GM20431 (cell line): ENCODE measurements at regions not wholly inside any gene's neighbourhood (a gene's known extent, or its start where the extent isn't known, plus 50 kb on each side); places are given as distances from the start of the nearest gene placed in this dataset.

Experiments used
- in situ Hi-C: fragments of 300-500 bp; cut with MseI, MboI; formaldehyde crosslinking; loops from one replicate; pipeline ENCODE4 v1.15.0; 2020; ENCODE audit warnings: low sequenced_read_pairs; ENCODE audit not compliant: unreplicated experiment

DNA sequence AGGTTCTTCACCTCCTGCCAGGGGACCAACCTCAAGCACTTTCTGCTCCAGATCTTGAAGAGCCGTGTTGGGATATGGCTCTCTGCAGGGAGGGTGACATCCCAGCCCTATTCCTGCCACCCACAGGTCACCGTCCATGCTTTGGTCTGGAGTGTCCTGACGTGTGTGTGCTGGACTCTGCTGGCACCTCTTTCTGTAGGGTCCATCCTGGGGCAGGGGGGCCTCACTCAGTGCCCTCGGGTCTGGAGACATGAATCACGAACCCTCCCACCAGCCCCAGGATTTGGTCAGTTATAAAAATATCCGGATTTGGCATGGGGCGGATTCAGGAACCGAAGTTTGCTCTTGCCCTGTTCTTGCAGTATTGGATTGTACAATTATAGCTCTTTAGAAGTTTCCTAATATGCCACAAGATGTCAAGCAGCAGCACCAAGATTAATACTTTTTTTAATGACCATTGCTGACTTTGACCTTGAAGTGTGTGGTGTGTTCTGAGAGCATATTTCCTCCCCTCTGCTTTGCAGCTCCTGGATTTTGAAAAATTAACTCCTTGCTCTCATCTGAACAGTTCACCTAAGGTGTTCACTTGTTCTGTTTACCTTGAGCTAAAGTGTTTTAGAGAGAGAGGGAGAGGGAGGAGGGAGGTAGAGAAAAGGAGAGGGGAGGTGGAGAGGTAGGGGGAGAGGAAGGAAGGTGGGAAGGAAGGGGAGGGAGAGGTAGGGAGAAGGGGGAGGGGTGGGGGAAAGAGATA is 95.4 kb upstream of the SHH start:
- in situ Hi-C loops: no loop called here

DNA sequence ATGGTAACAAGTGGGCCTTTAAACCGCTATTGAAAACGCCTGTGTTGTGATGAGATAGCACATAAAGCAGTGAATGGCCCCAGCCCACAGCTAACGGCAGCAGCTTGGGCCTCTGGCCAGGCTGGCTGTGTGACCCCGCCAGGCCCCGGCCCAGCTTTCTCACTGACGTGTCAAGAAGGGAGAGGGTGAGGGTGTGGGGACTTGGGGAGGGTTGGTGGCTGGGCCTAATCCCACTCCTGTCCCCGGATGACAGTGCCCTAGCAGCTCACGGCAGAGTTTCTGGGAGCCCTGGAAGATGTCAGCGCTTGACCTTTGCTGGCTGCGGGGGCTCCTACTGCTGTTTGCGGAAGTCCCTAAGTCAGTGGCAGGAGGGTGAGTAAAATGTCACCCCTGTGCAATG is 88.9 kb upstream of the SHH start:
- in situ Hi-C loops: no loop called here

DNA sequence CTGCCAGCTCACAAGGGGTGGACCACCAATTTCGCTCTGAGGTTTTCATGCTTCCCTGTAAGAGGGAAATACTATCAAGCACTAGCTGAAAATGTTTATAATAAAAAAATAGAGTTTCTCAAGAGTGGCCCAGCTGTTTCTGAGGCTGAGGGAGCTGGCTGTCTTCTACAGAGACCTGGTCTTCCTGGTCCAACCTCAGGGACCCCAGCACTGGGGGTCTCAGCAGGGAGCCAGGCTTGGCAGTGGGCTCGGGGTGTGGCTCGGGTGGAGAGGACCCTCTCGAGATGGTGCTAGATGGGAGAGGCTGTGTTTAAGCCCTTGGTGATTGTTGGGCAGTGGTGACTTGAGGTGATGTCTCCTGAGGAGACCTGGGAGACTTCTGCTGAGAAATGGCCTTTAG is 87.3 kb upstream of the SHH start:
- in situ Hi-C loops: no loop called here

DNA sequence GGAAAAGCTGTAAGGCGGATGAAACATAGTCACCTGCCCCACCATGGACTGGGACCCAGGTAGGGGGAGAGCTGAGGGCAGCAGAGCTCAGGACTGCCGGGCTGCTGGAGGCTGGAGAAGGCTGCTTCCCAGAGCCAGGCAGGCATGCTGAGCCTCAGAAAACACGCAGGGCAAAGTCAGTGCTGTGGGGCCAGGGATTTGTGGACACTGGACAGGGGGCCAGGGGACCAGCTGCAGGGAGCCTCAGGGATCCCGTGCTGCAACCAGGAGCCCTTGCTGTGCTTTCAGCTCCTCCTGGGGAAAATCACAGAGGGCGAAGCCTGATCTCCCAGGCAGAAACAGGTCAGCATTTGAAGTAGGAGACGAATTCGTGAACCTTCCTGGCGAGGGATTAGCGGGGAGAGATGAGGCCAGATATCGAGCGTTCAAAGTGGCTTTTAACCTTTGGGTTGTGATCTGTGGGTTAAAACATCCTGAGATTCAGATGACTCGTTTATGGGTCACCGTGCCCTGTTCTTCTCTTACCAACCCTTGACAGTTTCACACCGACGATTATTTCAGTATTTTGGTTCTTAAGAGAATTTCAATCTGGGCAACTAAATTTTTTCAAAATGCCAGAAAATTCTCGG is 85.6 kb upstream of the SHH start:
- in situ Hi-C loops: no loop called here

DNA sequence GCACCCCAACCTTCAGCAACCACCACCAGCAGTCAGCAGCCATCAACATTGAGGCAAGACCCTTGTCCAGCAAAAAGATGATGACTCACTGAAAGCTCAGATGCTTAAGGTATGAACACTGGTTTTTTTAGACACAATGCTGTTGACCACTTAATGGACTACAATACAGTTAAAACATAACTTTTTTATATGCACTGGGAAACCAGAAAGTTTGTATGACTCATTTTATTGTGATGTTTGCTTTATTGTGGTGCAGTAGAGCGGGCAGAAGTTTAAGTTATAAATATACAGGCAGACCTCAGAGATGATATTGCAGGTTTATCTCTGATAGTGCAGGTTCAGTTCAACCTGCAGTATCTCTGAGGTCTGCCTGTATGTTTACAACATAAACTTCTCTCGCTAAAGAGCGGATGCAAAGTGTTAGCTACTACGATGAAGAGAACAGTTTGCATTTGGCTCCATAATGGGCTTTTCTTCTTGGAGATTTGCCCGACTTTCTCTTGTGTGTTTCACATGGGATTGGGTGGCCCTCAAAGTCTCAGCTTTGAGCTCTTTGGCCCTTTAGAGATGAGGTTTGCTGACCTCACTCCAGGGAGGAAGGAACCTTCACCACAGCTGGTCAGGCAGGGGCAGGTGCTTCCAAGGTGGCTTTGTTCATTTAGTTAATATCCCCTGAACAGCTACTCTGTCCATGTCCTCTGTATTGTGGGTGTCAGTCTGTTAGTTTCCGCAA is 84.4 kb upstream of the SHH start:
- in situ Hi-C loops: no loop called here

DNA sequence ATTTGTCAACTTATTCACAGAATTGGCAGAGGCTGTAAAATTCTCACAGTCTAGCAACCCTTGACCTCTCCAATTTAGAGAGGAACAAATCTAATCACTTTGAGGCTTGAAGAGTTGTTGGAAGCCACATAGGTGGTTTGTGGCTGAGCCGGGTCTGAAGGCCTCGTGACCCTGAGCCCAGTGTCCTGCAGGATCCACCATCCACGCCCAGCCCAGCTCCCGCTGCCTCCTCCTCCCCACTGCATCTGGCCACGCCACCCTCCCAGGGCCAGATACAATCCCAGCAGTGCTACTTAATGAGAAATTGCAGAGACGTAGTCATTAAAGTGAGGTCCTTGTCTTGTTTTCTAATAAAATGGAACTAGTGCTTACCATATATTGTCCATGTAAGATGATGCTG is 81.4 kb upstream of the SHH start:
- in situ Hi-C loops: no loop called here

DNA sequence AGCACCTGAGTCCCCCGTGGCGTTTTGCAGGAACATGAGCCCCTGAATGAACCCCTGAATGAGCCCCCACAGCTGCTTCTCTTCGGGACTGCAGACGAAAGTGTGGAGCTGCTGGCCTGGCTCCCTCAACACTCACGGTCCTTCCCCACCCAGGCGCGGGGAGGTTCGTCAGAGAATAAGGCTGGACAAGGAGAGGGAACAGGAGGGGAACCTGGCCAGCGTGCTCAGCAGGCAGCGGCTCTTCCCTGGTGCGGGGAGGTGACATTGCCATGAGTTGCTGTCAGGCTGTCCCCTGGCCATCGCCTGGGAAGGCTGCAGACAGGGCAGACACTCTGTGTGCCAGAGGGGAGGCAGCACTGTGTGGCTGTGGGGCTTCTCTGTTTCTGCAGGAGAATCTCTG is 80.9 kb upstream of the SHH start:
- in situ Hi-C loops: no loop called here

DNA sequence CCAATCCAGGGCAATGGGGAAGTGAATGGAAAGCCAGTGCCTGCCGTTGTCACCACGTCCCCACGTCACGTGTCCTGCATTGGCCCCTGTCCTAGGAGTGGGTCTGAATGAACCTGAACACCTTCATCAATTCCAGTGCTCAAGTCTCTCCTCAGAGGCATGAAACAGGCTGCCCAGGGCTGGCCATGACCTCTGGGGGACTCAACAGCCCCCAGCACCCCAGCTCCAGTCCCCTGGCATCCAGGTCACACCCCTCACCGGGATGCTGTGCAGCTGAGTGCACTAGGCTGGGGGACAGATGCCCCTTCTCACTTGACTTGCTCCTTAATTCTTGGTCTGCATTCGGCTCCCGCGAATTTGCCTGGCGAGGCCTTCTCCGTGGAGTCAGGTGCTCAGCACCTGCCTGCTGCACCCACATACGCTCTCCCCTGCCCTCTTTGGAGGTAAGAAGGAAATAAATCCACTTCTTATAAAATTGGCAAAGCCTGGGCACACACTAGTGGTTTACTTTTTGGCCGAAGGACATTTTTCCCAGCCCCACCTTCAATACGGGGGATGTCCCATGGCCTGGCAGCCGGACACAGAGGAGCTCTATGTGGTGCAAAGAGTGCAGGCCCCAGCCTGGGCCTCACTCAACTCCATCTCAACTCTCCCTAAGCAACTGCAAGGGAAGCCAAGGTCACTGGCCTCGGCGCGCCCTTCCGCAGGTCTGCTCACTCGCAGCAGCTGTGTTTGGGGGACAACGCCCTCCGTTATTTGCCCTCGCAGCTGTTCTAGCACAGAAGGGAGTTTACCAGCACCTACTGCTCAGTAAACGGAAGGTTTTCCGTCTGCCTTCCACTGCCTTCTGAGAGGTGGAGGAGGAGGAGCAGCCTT is 77.6 kb upstream of the SHH start:
- in situ Hi-C loops: no loop called here

DNA sequence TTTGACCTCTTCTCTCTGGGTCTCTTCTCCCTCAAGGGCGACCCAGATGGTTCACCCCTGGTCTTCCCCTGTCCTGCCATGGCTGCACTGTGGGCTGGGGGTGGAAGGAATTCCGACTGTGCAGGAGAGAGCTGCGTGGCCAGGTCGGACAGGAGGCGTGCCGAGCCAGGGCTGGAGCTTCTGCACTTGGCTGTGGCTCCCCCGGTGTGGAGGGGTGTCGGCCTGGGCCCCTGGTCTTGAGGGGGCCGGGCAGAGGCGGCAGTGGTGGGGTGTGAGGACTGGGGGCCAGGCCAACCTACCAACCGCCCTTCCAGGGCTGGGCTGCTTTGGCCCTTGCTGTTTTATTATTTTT is 74.9 kb upstream of the SHH start:
- in situ Hi-C loops: no loop called here

DNA sequence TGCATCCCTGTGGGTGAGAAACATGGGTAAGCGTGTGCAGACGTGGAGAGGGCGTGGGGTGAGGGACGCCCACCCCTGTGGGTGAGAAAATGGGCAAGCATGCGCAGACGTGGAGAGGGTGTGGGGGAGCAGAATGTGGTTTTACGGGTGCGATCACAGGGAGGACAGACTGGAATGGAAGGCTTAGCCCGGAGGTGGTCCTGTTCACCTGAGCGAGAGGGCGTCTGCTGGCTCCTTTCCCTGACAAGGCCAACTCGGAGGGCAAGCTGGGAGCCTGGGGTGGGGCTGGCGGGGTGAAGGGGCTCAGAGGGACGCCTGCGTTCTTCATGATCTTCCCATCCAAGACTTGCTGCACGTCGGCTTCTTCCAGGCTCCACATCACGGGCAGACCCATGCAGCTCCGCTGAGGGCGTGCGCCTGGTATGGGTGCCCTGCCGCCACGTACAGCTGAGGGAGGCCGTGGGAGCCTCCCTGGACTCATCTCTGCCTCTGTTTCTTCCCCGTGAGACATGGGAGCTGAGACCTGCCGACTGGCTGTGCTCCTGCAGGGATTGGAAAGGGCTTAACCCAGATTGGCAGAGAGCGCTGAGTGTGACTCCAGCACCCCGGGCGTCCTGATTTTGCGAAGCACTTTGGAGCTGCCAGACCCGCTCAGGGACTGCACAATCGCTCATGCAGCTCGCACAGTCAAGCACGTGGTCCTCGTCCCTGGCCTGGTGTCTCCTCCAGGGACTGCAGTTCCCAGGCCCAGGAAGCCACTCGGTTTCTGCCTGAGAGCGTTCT is 74.3 kb upstream of the SHH start:
- in situ Hi-C loops: no loop called here

DNA sequence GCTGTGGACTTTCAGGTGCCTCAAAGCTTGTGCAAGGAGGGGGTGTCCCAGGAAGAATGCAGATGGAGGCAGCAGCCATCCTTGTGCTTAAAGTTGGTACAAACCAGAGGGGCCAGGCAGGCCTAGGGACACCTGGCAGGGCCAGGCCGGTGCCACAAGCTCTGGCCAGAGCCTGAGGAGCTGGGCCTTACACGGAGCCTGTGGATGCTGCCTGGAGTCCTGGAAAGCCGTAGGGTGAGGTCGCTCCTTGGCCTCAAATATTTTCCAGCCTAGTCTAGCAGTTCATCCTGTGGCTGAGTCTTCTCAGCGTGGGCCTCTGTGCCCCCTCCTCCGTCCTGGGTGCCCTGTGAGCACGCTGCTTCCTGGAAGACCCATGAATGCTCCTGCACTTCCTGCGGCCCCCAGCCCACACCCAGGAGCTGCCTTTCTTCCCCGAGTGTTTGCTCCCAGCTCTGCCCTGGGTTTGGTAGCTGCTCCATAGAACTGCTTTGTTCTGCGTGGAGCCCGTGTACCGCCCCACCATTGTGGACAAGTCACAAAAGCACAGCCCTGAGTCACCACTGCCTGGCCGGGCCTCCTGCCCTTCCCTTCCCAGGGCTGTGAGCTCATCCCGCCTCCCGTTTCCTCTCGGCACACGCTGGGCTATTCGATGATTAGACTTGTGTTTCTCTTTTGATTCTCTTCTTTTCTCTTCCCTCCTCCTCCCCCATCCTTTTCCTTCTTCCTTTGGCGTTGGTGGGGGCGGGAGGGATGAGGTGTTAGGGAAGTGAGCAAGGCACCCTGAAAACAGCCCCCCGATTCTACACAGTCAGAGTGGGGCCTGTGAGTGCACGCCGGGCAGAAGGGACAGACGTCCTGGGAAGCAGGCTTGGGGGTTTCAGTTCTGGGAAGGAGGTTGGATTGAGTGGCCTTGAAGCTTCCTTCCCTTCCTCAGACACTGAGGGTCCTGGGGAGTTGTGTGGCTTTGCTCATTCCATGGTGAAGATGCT is 73.2 kb upstream of the SHH start:
- in situ Hi-C loops: no loop called here

DNA sequence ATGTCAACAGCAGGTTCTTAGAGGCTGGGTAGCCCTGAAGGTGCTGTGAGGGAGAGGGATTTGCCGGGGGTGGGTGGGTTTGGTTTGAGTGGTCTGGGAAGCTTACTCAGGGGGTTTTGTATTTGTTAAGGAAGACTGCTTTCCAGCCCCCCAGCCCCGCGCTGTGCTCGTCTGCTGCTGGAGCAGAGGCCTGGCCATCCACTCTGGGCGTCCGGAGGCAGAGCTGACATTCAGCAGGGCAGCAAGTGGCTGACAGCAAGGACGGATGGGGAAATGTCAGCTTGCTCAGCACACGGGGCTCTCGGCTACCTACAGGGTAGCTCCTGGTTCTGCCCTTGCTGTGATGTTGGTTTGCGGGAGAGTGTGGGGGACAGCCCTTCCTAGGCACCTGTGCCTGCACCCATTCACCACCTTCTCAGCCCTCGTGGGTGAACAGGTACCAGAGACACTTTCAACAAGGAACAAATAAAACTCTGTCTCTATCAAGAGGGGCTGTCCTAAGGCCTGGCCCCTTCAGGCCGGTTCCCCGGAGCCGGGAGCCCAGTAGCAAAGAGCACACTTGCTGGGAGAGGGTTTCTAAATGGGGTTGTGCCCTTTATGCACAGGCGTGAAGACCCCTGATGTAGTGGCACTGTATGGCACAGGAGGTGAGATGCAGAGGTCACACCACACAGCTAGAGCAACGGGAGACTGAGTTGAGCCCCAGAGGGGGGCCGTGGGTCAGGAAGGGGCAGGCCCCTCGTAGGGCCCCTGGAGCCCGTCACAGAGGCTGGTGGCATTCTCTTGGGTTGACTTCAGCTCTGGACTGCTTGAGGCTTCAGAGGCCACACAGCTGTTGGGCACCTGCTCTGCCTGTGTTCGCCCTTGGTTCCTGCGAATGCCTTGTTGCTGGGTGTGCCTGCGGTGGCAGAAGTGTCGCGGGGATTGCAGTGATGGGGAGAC is 72.2 kb upstream of the SHH start:
- in situ Hi-C loops: no loop called here

DNA sequence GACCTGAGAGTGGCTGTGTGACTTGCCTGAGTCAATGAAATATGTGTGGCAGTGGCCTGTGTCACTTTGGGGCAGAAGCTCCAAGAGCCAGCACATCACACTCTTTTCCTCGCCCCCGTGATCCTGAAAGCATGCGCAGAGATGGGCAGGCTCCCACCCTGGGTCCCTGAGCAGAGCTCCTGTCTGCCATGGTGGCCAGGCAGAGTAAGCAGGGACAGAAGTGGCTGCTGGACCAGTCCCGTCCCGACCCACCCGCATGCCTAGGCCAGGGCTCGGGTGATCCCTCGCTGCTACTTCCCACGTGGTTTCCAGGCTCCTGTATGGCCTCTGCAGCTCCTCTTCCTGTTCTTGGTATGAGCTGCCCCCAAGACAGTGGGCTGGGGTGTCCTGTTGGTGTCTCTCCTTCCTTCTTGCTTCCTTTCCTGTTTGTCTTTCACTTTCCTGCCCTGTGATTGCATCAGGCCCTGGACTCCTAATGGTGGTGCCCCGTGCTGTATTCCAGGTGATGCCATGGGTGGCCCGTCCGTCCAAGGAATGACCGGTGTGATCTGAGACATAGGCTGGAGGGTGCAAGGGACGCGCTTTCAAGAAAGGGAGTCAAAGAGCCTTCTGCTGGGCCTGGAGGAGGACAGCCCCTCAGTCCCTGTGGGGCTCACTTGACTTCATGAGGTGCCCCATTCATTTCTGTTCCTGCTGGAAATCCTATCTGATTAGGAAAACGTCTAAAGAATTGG is 71.4 kb upstream of the SHH start:
- in situ Hi-C loops: no loop called here

DNA sequence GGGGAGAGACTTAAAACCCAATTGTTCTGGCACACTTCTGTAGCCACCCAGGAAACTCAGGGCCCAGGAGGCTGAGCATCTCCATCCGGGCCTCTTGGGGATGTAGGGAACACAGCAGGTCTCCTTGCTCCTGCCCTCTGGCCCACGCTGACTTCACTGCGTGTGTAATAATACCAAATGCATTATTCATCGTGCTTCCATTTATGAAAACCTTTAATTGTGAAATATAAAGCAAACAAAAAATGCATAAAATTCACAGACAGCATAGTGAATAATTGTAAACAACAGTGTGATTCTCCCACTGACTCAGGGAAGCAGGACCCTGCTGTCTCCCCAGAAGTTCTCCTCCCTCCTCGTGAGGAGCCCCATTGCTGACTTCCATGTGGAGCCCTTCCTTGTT is 70.3 kb upstream of the SHH start:
- in situ Hi-C loops: no loop called here

DNA sequence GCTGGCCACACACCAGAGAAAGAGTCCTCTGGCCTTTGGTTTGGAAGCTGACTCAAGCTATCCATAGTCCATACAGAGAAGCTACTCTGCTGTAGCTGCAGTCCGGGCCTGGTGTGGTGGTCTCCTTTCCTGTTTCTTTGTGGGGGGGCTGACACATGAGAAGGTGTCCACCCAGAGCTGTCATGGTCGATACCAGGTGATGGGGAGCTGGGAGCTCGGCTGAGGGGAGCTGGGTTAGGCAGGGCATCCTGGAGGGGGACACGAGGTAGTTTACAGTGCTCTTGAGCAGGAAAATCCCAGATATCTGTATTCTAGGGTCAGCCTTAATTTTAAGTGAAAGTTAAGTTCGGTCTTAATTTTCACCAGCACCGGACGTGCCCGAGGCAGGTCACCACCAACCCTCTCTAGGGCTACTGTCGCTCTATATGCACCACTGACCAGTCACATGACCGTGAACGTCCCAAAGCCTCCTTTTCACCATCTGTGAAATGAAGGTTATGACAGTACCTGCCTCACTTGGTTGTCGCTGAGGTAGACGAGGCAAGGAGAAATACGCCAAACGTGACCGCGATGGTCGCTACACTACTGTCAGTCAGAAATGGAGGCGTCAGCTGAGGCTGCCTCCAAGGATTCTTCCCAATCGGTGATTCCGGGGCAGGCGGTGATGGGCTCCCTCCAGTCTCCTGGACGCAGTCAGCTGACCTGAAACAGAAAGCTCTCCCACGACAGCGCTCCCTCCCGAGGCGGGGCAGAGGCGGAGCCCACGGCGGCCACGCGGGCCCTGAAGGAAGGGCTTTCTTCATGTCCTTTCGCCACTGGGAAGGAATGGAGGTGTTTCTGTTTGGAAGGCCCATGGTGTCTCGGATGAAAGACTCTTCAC is 69.4 kb upstream of the SHH start:
- in situ Hi-C loops: no loop called here

DNA sequence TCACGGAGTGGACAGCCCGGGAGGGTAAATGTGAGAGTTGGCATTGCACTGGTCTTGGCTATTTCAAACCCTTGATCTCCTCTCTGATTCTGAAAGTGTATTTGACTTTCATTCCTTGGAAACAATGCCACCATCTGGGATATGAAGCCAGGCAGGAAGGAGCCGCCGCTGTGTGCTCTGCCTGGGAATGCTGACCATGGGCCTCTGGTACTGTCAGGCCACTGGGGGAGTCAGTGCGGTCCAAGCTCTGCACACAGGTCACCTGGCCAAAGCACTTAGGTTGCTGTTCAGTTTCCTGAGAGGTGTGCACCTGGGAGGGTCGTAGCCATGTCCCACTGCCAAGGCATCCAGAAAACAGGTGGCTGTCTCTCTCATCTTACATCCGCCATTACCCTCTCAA is 68.5 kb upstream of the SHH start:
- in situ Hi-C loops: no loop called here
